GM23338 (cell line): ENCODE measurements at regions not wholly inside any gene's neighbourhood (a gene's known extent, or its start where the extent isn't known, plus 50 kb on each side); places are given as distances from the start of the nearest gene placed in this dataset.

Source experiments
- CREB1 ChIP-seq: fragments of 250-450 bp; sonication (Bioruptor Pico); IDR thresholded peaks from 2 replicates; pipeline ENCODE4 v1.5.0; 2020; ENCODE audit warnings: low read depth, mild to moderate bottlenecking, moderate library complexity
- EZH2 ChIP-seq: fragments of 200-600 bp; sonication (generic); IDR thresholded peaks from one replicate; pipeline ENCODE4 v1.8.0; 2017; ENCODE audit warnings: antibody characterized with exemption, mild to moderate bottlenecking, low read depth; ENCODE audit not compliant: unreplicated experiment
- POLR2AphosphoS5 ChIP-seq: IDR thresholded peaks from 2 replicates; pipeline ENCODE4 v1.6.1; 2016; ENCODE audit warnings: antibody characterized with exemption, low read depth
- TF ChIP-seq, protein P1 (sequence below), 2 experiments: fragments of 200-600 bp in 1 of 2; sonication (generic) in 1 of 2; conservative IDR thresholded peaks; 2 replicates each; pipeline versions ENCODE4 v1.5.1 to v1.6.1; 2016 to 2017; ENCODE audit warnings: antibody characterized with exemption in 2 of 2, low read depth in 2 of 2, mild to moderate bottlenecking in 2 of 2, moderate library complexity in 1 of 2
- TF ChIP-seq, protein P2 (sequence below): IDR thresholded peaks from one replicate; pipeline ENCODE4 v1.6.1; 2018; ENCODE audit warnings: antibody characterized with exemption; ENCODE audit not compliant: unreplicated experiment

DNA sequence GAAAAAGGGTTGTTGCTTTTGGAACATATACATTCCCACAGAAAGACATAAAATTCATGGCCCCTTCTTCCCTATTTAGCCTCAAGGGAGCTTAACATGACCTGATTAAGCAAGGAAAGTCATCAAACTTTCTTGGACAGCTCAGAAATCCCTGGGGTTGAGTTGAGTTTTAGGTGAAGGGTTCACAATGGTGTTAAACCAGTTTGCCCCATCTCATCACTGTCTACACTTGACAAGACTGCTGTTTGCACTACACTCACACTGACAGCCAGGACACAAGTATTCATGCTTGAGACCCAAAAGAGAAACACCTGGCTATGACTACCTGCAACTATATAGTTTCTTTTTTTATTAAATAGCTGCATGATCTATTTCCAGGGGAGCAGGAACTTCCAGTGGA is 209.8 kb upstream of the TMEM45B start:
- TF ChIP-seq EZH2 (no peak), POLR2AphosphoS5 (no peak), CREB1 (CRISPR knock-in tag) (no peak)
- TF ChIP-seq, protein P1, sequence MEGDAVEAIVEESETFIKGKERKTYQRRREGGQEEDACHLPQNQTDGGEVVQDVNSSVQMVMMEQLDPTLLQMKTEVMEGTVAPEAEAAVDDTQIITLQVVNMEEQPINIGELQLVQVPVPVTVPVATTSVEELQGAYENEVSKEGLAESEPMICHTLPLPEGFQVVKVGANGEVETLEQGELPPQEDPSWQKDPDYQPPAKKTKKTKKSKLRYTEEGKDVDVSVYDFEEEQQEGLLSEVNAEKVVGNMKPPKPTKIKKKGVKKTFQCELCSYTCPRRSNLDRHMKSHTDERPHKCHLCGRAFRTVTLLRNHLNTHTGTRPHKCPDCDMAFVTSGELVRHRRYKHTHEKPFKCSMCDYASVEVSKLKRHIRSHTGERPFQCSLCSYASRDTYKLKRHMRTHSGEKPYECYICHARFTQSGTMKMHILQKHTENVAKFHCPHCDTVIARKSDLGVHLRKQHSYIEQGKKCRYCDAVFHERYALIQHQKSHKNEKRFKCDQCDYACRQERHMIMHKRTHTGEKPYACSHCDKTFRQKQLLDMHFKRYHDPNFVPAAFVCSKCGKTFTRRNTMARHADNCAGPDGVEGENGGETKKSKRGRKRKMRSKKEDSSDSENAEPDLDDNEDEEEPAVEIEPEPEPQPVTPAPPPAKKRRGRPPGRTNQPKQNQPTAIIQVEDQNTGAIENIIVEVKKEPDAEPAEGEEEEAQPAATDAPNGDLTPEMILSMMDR (conservative IDR thresholded peaks at IDR 0.05; ENCODE audit: low read depth in 2 of 2): no peak
- TF ChIP-seq, protein P2, sequence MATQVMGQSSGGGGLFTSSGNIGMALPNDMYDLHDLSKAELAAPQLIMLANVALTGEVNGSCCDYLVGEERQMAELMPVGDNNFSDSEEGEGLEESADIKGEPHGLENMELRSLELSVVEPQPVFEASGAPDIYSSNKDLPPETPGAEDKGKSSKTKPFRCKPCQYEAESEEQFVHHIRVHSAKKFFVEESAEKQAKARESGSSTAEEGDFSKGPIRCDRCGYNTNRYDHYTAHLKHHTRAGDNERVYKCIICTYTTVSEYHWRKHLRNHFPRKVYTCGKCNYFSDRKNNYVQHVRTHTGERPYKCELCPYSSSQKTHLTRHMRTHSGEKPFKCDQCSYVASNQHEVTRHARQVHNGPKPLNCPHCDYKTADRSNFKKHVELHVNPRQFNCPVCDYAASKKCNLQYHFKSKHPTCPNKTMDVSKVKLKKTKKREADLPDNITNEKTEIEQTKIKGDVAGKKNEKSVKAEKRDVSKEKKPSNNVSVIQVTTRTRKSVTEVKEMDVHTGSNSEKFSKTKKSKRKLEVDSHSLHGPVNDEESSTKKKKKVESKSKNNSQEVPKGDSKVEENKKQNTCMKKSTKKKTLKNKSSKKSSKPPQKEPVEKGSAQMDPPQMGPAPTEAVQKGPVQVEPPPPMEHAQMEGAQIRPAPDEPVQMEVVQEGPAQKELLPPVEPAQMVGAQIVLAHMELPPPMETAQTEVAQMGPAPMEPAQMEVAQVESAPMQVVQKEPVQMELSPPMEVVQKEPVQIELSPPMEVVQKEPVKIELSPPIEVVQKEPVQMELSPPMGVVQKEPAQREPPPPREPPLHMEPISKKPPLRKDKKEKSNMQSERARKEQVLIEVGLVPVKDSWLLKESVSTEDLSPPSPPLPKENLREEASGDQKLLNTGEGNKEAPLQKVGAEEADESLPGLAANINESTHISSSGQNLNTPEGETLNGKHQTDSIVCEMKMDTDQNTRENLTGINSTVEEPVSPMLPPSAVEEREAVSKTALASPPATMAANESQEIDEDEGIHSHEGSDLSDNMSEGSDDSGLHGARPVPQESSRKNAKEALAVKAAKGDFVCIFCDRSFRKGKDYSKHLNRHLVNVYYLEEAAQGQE: no peak
